ENCODE measurements at regions not wholly inside any gene's neighbourhood (a gene's known extent, or its start where the extent isn't known, plus 50 kb on each side); places are given as distances from the start of the nearest gene placed in this dataset.

DNA sequence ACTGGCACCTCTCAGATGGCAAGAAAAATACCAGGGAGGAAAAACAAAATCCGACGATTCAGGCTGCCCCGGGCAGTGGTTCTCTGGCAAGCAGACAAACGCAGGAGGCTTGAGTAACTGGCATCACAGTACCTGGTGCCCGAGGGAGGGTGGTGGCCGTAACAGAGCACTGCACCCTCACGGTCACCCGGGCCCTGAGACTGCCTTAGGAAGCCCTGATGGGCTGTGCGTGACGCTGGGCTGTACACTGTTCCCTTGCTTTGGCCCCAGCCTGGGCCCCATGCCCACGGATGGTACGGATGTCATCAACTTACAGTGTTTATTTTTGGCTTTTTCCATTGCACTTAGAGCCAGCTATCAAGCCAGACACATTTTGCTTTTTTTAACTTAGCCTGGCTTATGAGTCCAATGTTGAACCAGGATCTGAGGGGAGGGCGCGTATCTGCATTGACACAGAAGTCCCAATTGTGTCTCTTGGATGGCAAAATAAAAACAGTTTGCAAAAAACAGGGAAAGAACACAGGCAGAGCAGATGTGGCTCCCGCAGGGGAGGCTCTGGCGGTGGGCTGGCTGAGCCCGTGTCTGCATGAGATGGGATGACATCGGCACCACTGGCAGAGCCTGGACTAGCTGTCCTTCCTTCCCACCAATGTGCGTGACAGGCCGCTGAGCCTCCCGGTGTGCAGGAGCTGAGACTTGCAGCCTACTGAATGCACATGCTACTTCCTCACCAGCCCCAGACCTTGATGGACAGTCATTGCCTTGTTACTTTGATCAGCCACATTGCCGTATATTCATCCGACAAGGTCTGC, 287.7 kb downstream of the FOXL1 start:
- no peak for DNase-seq
- TF ChIP-seq POLR2A (IDR thresholded peaks at IDR 0.05; ENCODE audit: low read length) (no peak), GATA1 (IDR thresholded peaks at IDR 0.05; ENCODE audit: low read depth, low read length) (no peak)

DNA sequence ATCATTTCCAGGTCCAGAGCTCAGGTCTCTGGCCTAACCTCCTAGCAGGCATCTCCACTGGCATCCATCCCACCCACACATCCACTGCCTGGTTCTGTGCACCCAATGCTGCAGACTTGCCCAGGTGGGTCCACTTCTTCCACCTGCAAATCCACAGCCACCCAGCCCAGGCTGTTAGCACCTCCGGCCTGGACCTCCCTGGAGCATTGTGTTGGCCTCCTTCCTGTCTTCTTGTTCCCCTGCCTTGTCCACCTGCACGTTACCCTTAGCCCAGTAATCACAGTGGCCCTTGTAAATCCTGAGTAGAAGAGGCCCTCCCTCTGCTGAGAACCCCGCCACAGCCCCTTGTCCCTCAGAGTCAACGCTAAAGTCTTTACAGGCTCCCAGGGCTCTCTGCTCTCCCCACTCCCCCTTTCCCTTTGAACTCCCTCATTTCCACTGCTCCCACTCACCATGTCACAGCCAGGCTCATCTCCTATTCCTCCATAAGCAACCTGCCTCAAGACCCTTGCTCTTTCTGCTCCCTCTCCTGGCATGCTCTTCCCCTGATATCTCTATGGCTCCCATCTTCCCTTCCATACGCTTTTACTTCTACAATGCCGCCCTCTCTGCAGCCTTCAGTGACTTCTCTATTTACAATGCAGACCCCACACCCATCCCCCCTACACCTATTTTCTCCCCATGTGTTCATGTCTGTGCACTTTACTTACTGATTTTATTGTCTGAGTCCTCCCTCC, 288.8 kb downstream of the FOXL1 start:
- no peak for DNase-seq
- TF ChIP-seq POLR2A (IDR thresholded peaks at IDR 0.05; ENCODE audit: low read length) (no peak), GATA1 (IDR thresholded peaks at IDR 0.05; ENCODE audit: low read depth, low read length) (no peak)

DNA sequence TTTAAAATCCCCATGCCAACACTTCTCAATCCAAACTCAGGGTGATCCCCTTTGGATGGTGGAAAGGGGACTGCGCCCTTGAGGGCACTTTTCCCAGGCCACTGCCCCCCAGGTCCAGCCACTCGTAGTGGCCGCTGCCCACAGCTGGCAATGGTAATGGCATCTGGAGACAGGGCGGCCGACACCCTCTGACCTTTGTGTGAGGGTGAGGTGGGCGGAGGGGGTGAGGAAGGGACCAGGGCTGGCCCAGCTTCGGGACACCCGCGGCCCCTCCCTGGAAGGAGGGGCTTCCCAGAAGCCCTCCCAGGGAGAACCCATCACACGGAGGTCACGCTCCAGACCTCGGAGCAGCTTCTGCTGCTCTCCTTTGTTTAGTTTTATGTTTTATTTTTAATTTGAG, 289.7 kb downstream of the FOXL1 start:
- no peak for TF ChIP-seq POLR2A (IDR thresholded peaks at IDR 0.05; ENCODE audit: low read length)
- DNase-seq = no peak

DNA sequence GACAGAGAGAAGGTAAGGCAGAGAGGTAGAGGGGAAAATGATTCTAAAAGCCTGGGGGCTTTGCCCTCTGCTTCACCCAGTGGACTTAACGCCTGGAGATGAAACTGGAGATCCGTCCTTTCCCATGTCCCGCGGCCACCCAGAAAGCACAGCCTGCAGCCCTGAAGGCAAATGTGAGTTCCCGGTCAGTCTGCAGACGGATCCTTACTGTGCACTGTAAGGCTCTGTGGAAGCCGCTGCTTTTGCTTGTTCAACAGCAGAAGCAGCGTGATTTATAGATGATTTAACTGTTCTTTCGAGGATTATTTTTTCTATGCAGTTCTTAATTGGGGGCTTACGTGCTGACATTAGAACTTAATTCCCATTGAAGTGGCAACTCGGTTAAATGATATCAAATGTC, 290.4 kb downstream of the FOXL1 start:
- TF ChIP-seq POLR2A (IDR thresholded peaks at IDR 0.05; ENCODE audit: low read length) (no peak), GATA1 (IDR thresholded peaks at IDR 0.05; ENCODE audit: low read depth, low read length) (no peak)
- DNase-seq = no peak

DNA sequence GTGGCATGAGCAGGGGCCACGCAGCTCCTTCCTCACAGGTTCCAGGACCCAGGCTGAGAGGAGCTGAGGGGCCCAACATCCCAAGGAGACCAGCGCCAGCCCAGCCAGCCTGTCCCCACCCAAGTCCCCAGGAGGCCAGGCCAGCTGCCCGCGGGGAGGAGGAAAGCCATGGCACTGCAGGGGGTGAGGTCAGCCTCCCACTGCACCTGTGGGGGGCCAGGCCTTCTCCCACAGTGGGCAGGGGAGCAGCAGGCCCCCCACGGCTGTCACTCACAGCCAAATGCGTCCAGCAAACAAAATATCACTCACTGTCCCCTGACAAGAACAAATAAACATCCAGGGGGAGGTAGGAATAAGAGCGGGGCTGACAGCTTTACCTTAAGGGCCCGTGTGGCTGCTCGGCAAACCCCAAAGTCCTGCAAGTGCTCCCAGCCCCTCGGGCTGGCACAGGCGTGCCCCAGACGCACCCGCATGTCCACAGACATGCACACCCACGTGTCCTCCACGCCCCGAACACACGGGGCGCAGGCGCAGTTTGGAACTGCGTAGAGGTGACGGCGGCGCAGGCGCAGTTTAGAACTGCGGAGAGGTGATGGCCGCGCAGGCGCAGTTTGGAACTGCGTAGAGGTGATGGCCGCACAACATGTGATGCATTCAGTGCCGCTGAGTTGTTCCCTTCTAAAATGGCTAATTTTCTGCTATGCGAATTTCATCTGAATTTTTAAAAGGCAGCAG, 291.1 kb downstream of the FOXL1 start:
- TF ChIP-seq POLR2A (IDR thresholded peaks at IDR 0.05; ENCODE audit: low read length) = no peak
- TF ChIP-seq GATA1 (IDR thresholded peaks at IDR 0.05; ENCODE audit: low read depth, low read length) = no peak
- no peak for DNase-seq

DNA sequence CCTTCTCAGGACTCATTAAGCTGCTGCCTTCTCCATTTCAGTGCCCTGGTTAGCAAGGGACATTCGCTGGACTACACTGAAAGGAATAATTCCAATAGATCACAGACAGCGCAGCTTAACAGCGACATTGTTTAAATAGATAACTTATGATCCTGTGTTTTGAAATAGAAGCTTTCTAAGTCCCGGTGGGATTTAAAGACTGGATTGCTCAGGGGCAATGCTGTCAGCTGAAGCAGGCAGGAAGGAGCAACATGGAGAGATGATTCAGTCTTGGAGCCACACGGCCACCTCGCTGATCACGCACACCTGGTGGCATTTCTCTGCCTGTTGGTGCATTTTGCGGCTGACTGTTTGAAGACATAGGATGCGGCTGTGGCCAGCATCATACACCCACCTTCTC, 292.0 kb downstream of the FOXL1 start:
- no peak for DNase-seq
- no peak for TF ChIP-seq POLR2A (IDR thresholded peaks at IDR 0.05; ENCODE audit: low read length)
- TF ChIP-seq GATA1 (IDR thresholded peaks at IDR 0.05; ENCODE audit: low read depth, low read length) = no peak

DNA sequence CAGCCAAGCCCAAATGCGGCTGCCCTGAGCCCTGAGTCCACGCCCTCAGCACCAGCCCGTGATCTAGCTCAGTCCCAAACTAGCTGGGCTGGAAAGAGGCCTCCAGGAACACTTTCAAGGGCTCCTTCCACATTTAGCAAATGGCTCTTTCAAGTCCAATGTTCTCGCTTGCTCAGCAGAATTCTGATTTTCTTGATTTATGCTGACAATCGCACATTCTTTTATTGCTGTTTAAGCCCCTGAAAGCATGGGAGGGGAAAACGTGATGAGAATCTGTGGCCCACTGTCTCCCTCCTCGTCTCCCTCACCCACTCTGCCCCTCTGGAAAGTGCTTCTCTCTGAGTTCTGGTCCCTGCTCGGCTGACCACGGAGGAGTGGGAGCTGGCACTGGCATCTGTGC, 293.8 kb downstream of the FOXL1 start:
- no peak for DNase-seq
- no peak for TF ChIP-seq GATA1 (IDR thresholded peaks at IDR 0.05; ENCODE audit: low read depth, low read length)
- no peak for TF ChIP-seq POLR2A (IDR thresholded peaks at IDR 0.05; ENCODE audit: low read length)

DNA sequence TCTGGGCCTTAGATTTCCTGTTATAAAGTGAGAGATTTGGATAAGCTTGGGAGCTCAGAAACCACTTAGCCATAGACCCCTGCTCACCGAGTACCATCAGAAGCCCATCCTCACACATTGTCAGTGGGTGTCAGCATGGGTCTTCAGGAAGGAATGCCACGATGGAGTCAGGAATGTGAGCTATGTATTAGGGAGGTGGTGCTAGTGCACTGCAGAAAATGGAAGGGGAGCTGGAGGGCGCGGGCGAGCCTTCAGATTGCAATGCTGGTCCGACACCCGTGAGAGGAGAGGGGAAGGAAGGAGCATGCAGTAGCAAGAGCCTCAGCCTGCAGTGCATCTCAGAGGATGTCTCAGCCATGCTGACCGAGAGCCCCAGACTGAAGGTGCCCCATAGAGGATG, 294.5 kb downstream of the FOXL1 start:
- no peak for DNase-seq
- TF ChIP-seq GATA1 (IDR thresholded peaks at IDR 0.05; ENCODE audit: low read depth, low read length) = no peak
- TF ChIP-seq POLR2A (IDR thresholded peaks at IDR 0.05; ENCODE audit: low read length) = no peak

DNA sequence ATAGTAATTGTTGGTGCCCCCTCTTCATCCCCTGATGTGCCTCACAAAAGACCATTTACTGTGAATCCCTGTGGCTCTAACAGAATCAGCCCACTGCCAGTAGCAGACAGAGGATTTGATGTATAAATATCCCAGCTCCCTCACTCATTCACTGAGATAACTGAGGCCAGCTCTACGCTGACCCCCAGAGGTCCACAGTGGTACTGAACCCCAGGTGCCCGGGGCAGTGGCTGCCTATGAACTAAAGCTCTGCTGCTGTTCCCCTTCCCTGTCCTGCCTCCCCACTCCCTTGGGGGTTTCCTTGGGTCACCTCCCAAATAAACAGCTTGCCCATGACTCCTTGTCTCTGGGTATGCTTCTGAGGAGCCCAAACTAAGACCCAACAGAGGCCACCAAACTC, 295.8 kb downstream of the FOXL1 start:
- TF ChIP-seq POLR2A (IDR thresholded peaks at IDR 0.05; ENCODE audit: low read length) (no peak), GATA1 (IDR thresholded peaks at IDR 0.05; ENCODE audit: low read depth, low read length) (no peak)
- DNase-seq = peak in 1 of 2 experiments; percentile 19

DNA sequence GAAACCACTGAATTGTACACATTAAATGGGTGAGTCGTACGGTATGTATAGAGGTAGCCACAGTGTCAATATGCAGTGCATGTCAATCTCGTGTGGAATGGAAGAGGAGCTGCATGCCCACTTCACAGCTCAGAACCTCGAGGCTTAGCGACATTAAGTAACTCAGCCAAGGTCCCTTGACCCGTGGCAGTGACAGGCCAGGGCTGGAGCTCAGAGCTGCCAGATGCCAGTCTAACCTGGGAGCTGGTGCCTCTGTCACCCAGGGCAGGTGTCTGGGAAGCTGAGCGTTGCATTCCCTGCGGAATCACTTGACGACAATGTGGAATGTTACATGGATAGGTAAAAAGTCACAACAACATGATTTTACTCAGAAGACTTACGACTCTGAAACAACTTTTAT, 298.1 kb downstream of the FOXL1 start:
- no peak for DNase-seq
- no peak for TF ChIP-seq POLR2A (IDR thresholded peaks at IDR 0.05; ENCODE audit: low read length)
- no peak for TF ChIP-seq GATA1 (IDR thresholded peaks at IDR 0.05; ENCODE audit: low read depth, low read length)

DNA sequence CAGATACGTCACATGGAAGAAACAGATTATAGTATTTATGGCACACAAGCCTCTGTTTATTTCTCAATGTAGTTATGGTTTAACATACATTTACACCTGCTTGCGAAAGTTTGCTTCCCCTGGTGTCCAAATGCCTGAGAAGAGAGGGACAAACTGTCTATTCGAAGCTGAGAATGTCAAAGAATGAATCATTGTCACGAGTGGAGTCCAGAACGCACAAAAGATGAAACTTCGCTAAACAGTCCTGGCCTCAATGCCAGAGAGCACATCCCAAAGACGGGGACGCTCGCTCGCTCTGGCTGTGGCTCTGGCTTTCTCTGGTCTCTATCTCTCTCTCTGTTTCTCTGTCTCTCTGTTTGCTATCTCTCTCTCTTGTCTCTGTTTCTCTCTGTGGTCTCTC, 298.8 kb downstream of the FOXL1 start:
- TF ChIP-seq POLR2A (IDR thresholded peaks at IDR 0.05; ENCODE audit: low read length) = no peak
- TF ChIP-seq GATA1 (IDR thresholded peaks at IDR 0.05; ENCODE audit: low read depth, low read length) = no peak

DNA sequence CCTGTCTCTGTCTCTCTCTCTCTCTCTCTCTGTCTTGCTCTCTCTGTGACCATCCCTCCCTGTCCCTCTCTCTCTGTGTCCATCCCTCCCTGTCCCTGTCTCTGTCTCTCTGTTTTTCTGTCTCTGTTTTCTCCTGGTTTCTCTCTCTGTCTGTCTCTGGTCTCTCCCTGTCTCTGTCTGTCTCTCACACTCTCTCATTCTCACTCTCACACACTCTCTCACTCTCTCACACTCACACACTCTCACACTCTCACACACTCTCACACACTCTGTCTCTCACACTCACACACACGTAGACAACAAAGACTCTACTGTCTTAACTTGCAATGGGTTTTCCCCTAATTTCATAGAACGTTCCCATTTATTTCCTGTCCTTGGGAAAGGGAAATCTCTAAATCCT, 299.5 kb downstream of the FOXL1 start:
- TF ChIP-seq POLR2A (IDR thresholded peaks at IDR 0.05; ENCODE audit: low read length) = no peak
- no peak for TF ChIP-seq GATA1 (IDR thresholded peaks at IDR 0.05; ENCODE audit: low read depth, low read length)
- no peak for DNase-seq

More for the DNA sequence above, 298.8 kb downstream of the FOXL1 start:
- no peak for DNase-seq

DNA sequence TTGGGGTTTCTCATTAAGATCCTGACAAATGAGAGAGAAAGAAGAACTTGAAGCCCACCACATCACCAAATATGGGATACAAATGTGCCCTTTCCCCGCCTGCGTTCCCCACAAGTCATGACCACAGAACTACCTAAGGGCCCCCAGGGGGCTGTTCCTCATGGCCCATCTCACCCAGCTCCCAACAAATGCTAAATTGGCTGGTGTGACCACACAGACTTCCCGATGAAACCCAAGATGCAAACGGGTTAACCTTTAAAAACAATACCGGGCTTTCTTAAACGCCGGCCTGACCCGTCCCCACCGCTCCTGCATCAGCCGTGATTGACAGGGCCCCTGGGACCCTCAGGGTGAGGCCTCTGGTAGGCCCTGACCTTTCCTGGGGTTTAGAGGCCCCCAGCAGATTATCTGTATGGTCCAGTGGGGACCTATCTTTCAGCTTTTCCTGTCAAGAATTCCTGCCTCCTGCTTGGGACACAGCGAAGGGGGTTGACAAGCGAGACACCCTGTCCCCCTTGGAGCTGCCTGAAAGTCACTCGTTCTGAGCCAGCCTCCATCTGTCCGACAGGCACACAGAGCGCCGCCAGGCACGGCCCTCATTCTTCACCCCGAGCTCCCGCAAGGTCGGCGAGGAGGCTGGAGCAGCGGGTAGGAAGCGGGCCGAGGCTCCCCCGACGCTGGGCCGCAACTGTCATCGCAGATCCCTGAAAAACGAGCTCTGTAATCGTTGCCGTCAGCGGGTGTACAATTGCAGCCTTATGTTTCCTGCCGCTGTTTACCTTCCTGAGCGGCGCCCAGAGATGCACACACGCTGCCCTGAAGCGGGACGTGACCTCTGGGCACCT, 300.1 kb downstream of the FOXL1 start:
- no peak for DNase-seq
- TF ChIP-seq POLR2A (IDR thresholded peaks at IDR 0.05; ENCODE audit: low read length) (no peak), GATA1 (IDR thresholded peaks at IDR 0.05; ENCODE audit: low read depth, low read length) (no peak)

Data from erythroblast (primary cell).